Activated B cell treated with CpG ODN at 0.5 μM for 24 hours (primary cell): ENCODE measurements at regions not wholly inside any gene's neighbourhood (a gene's known extent, or its start where the extent isn't known, plus 50 kb on each side); places are given as distances from the start of the nearest gene placed in this dataset.

Source experiments
- ATAC-seq: fragments of 200-7000 bp; cut with Tn5 transposase; one replicate; pipeline ENCODE4 v1.10.0; 2021; ENCODE audit warnings: low read depth, mild to moderate bottlenecking, moderate library complexity
- CTCF ChIA-PET: fragments of 350-600 bp; sonication (Branson Sonifier 250); formaldehyde crosslinking; loops from one replicate; lab custom pipeline; 2021; ENCODE audit warnings: antibody characterized with exemption; lab: Charles Lee
- POLR2A ChIA-PET: fragments of 350-600 bp; sonication (Branson Sonifier 250); formaldehyde crosslinking; loops from one replicate; lab custom pipeline; 2021; ENCODE audit warnings: antibody characterized with exemption; lab: Charles Lee
- DNase-seq: peaks from one replicate; pipeline ENCODE4 v3.0.0; 2022
- H3K27ac Mint-ChIP-seq: one replicate; pipeline ENCODE4 v1.8.0; 2020; ENCODE audit warnings: mixed read lengths
- H3K27me3 Mint-ChIP-seq: one replicate; pipeline ENCODE4 v1.8.0; 2021; ENCODE audit warnings: mixed read lengths
- H3K36me3 Mint-ChIP-seq: one replicate; pipeline ENCODE4 v1.8.0; 2021; ENCODE audit warnings: low read depth, mixed read lengths
- H3K4me1 Mint-ChIP-seq: one replicate; pipeline ENCODE4 v1.8.0; 2021; ENCODE audit warnings: mixed read lengths
- H3K4me3 Mint-ChIP-seq: one replicate; pipeline ENCODE4 v1.8.0; 2020; ENCODE audit warnings: mild to moderate bottlenecking, mixed read lengths
- H3K9me3 Mint-ChIP-seq: one replicate; pipeline ENCODE4 v1.8.0; 2020; ENCODE audit warnings: mixed read lengths
- intact Hi-C: fragments of 100-400 bp; cut with micrococcal nuclease; formaldehyde crosslinking; loops from one replicate; pipeline ENCODE4 v1.15.1; 2024
- TF ChIP-seq, protein P1 (sequence below): fragments of 200-600 bp; IDR thresholded peaks from one replicate; pipeline ENCODE4 v1.8.0; 2022; ENCODE audit warnings: antibody characterized with exemption, mild to moderate bottlenecking

DNA sequence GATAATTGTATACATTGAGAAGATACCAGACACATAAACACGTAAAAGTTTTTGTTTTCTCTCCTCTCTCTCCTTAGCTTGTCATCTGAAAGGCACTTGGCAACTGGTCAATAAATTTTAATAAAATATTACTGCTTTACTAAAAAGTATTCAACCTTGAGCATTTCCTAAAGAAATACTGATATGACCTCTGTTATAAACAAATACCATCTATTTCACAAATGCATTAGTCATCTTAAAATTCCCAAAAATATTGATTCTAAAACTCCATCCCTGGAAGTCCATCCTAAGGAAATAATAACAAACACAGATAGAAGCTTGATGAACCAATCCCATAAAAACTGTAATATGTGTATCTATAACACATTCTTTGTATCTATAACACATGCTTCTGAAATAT lies 483.2 kb downstream of the TLR4 start:
- Mint-ChIP-seq H3K4me1 (no peaks in the 10 kb centered on the region), H3K36me3 (no peaks in the 10 kb centered on the region), H3K27ac (no peak overlapping the region), H3K27me3 (peaks cover 2% of the 10 kb centered on the region), H3K4me3 (no peak overlapping the region), H3K9me3 (no peaks in the 10 kb centered on the region)
- CTCF ChIA-PET: no interaction called here
- POLR2A ChIA-PET: no interaction called here
- TF ChIP-seq, protein P1, sequence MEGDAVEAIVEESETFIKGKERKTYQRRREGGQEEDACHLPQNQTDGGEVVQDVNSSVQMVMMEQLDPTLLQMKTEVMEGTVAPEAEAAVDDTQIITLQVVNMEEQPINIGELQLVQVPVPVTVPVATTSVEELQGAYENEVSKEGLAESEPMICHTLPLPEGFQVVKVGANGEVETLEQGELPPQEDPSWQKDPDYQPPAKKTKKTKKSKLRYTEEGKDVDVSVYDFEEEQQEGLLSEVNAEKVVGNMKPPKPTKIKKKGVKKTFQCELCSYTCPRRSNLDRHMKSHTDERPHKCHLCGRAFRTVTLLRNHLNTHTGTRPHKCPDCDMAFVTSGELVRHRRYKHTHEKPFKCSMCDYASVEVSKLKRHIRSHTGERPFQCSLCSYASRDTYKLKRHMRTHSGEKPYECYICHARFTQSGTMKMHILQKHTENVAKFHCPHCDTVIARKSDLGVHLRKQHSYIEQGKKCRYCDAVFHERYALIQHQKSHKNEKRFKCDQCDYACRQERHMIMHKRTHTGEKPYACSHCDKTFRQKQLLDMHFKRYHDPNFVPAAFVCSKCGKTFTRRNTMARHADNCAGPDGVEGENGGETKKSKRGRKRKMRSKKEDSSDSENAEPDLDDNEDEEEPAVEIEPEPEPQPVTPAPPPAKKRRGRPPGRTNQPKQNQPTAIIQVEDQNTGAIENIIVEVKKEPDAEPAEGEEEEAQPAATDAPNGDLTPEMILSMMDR: no peak
- intact Hi-C loops: no loop called here
- ATAC-seq (no peak), DNase-seq (no peak)

GRCh38 chr9:118189615-118190014 lies 485.4 kb downstream of the TLR4 start:
- intact Hi-C loops: no loop called here
- TF ChIP-seq, protein P1: no peak
- ATAC-seq (no peak), DNase-seq (no peak)
- H3K36me3 Mint-ChIP-seq: no peaks in the 10 kb centered on the region
- no peak overlapping the region for H3K4me3 Mint-ChIP-seq
- no peaks in the 10 kb centered on the region for H3K4me1 Mint-ChIP-seq
- H3K27ac Mint-ChIP-seq: no peak overlapping the region
- H3K9me3 Mint-ChIP-seq: peaks cover 2% of the 10 kb centered on the region
- ChIA-PET CTCF (no interaction called here), POLR2A (no interaction called here)
- peaks cover 2% of the 10 kb centered on the region for H3K27me3 Mint-ChIP-seq

GRCh38 chr9:118192807-118193206 lies 488.6 kb downstream of the TLR4 start:
- Mint-ChIP-seq H3K4me1 (no peaks in the 10 kb centered on the region), H3K27ac (no peak overlapping the region), H3K27me3 (peaks cover 2% of the 10 kb centered on the region), H3K9me3 (peaks cover 7% of the 10 kb centered on the region), H3K4me3 (no peak overlapping the region), H3K36me3 (no peaks in the 10 kb centered on the region)
- POLR2A ChIA-PET: no interaction called here
- intact Hi-C loops: no loop called here
- ATAC-seq (no peak), DNase-seq (no peak)
- CTCF ChIA-PET: no interaction called here
- TF ChIP-seq, protein P1: no peak

GRCh38 chr9:118209343-118209742 lies 505.1 kb downstream of the TLR4 start:
- Mint-ChIP-seq H3K9me3 (peaks cover 3% of the 10 kb centered on the region), H3K27ac (no peak overlapping the region), H3K4me3 (no peak overlapping the region), H3K36me3 (no peaks in the 10 kb centered on the region), H3K27me3 (no peaks in the 10 kb centered on the region), H3K4me1 (no peaks in the 10 kb centered on the region)
- intact Hi-C loops: no loop called here
- ATAC-seq (no peak), DNase-seq (no peak)
- TF ChIP-seq, protein P1: no peak
- ChIA-PET POLR2A (no interaction called here), CTCF (no interaction called here)

- no peak overlapping the region for H3K4me3 Mint-ChIP-seq
- H3K27me3 Mint-ChIP-seq: no peaks in the 10 kb centered on the region
- POLR2A ChIA-PET: interaction anchor here (0.5 kb wide), 1 partner anchor 8 kb away, joined by 3 read pairs; no protein-coding TSS in a partner anchor
These were observed 511.3 kb downstream of the TLR4 start for GRCh38 chr9:118215549-118215948.

More at GRCh38 chr9:118215549-118215948, 511.3 kb downstream of the TLR4 start:
- ATAC-seq (no peak), DNase-seq (no peak)
- intact Hi-C loops: no loop called here
- no peaks in the 10 kb centered on the region for H3K9me3 Mint-ChIP-seq
- H3K36me3 Mint-ChIP-seq: no peaks in the 10 kb centered on the region
- CTCF ChIA-PET: no interaction called here
- no peak overlapping the region for H3K27ac Mint-ChIP-seq
- H3K4me1 Mint-ChIP-seq: no peaks in the 10 kb centered on the region
- TF ChIP-seq, protein P1: no peak
